OCI-LY7 (cell line): ENCODE measurements at regions not wholly inside any gene's neighbourhood (a gene's known extent, or its start where the extent isn't known, plus 50 kb on each side); places are given as distances from the start of the nearest gene placed in this dataset.

ENCODE experiments used
- BruUV-seq: library from RNA; stranded (reverse); fragments of 400-500 nt; replicated peaks from 2 replicates; lab custom pipeline; 2021; lab: Mats Ljungman, UMichigan
- CTCF ChIA-PET: fragments of 300-600 bp; sonication (Branson Sonifier 250); formaldehyde crosslinking; loops from one replicate; lab custom pipeline; 2022; ENCODE audit warnings: antibody characterized with exemption; ENCODE audit not compliant: unreplicated experiment; lab: Charles Lee
- POLR2A ChIA-PET: fragments of 300-600 bp; sonication (Branson Sonifier 250); formaldehyde crosslinking; loops from one replicate; lab custom pipeline; 2022; ENCODE audit warnings: antibody characterized with exemption; lab: Charles Lee
- DNase-seq: peaks from one replicate; pipeline ENCODE4 v3.0.0-alpha.2; 2015; ENCODE audit warnings: low spot score
- H2AFZ ChIP-seq: fragments of 200-600 bp; sonication (generic), shearing (Covaris generic); 2 replicates; pipeline ENCODE4 v1.6.1; 2014; ENCODE audit warnings: mild to moderate bottlenecking, antibody characterized with exemption, low read length, moderate library complexity
- H3K27ac ChIP-seq: fragments of 200-600 bp; sonication (generic); 2 replicates; pipeline ENCODE4 v1.5.1; 2014; ENCODE audit warnings: mixed run types, low read depth, mild to moderate bottlenecking, moderate library complexity, low read length, inconsistent platforms; ENCODE audit not compliant: poor library complexity, severe bottlenecking
- H3K36me3 ChIP-seq: fragments of 200-600 bp; sonication (generic); 2 replicates; pipeline ENCODE4 v1.6.1; 2014; ENCODE audit warnings: mild to moderate bottlenecking, antibody characterized with exemption, low read length, moderate library complexity, mixed read lengths; ENCODE audit not compliant: insufficient read depth
- H3K4me1 ChIP-seq: fragments of 200-600 bp; sonication (generic); 2 replicates; pipeline ENCODE4 v1.5.1; 2014; ENCODE audit warnings: mild to moderate bottlenecking, low read length; ENCODE audit not compliant: insufficient read depth, poor library complexity, severe bottlenecking
- H3K4me2 ChIP-seq: fragments of 200-600 bp; sonication (generic); 2 replicates; pipeline ENCODE4 v1.6.1; 2014; ENCODE audit warnings: mild to moderate bottlenecking, low read length
- H3K4me3 ChIP-seq: fragments of 200-600 bp; sonication (generic); 2 replicates; pipeline ENCODE4 v1.5.1; 2014; ENCODE audit warnings: mild to moderate bottlenecking, low read depth, low read length; ENCODE audit not compliant: poor library complexity, severe bottlenecking
- H3K79me2 ChIP-seq: fragments of 200-600 bp; sonication (generic); 2 replicates; pipeline ENCODE4 v1.6.1; 2016; ENCODE audit warnings: low read depth, mild to moderate bottlenecking, low read length, moderate library complexity, mixed read lengths; ENCODE audit not compliant: insufficient read depth
- H3K9me2 ChIP-seq: fragments of 200-600 bp; sonication (generic); 2 replicates; pipeline ENCODE4 v1.6.1; 2016; ENCODE audit warnings: mild to moderate bottlenecking, low read length, mixed read lengths; ENCODE audit not compliant: insufficient read depth
- H3K9me3 ChIP-seq: fragments of 200-600 bp; sonication (generic); 2 replicates; pipeline ENCODE4 v1.6.1; 2014; ENCODE audit warnings: mild to moderate bottlenecking, mixed run types, low read length, mixed read lengths
- H4K20me1 ChIP-seq: fragments of 200-600 bp; sonication (generic); 2 replicates; pipeline ENCODE4 v1.6.1; 2014; ENCODE audit warnings: mild to moderate bottlenecking, antibody characterized with exemption, low read length, moderate library complexity, mixed read lengths; ENCODE audit not compliant: insufficient read depth
- EZH2phosphoT487 ChIP-seq: fragments of 200-600 bp; sonication (generic); IDR thresholded peaks from 2 replicates; pipeline ENCODE4 v1.6.1; 2018; ENCODE audit warnings: low read depth, borderline replicate concordance, mild to moderate bottlenecking, mixed run types, antibody characterized with exemption, low read length, moderate library complexity, mixed read lengths
- intact Hi-C: fragments of 100-400 bp; cut with micrococcal nuclease; formaldehyde crosslinking; loops from one replicate; pipeline ENCODE4 v1.10.0; 2022; ENCODE audit not compliant: unreplicated experiment
- TF ChIP-seq, protein P1 (sequence below): fragments of 200-600 bp; sonication (generic); conservative IDR thresholded peaks from 2 replicates; pipeline ENCODE4 v1.5.1; 2014; ENCODE audit warnings: mild to moderate bottlenecking, antibody characterized with exemption, low read length, moderate library complexity, mixed read lengths

DNA sequence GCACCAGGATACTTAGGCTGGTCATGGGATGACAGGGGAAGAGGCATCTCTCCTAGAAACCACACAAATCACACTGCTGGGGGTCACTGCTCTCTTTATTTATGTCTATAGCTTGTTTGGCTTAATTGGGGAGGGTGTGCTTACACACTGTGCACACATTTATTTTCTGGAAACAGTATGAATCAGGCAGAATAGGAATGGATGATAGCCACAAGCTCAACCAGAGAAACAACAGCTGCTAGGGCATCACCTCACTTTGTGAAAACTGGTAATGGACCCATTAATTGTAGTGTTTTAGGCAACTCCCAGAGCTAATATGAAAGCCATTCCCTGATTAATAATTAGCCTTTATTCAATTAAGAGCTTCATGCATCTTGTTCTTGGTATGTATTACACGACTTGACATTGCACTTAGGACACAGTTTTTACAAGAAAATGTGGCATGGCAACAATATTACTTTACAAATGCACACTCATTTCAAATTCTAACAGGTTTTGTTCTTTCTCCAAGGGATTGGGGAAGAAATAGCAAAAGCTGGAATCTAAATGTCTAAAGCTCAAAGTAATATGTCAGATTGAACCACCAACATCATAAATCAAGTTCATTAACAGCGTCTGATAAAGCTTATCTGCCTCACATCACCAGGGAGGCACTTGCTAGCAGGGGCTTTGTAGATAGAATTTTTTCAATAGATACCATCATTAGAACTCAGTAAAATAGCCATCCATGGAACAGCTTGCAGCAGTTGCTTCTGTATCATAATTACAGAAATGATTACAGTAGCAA, 361.9 kb upstream of the FSHR start:
- no TSS peak for BruUV-seq
- no peak for TF ChIP-seq EZH2phosphoT487
- TF ChIP-seq, protein P1, sequence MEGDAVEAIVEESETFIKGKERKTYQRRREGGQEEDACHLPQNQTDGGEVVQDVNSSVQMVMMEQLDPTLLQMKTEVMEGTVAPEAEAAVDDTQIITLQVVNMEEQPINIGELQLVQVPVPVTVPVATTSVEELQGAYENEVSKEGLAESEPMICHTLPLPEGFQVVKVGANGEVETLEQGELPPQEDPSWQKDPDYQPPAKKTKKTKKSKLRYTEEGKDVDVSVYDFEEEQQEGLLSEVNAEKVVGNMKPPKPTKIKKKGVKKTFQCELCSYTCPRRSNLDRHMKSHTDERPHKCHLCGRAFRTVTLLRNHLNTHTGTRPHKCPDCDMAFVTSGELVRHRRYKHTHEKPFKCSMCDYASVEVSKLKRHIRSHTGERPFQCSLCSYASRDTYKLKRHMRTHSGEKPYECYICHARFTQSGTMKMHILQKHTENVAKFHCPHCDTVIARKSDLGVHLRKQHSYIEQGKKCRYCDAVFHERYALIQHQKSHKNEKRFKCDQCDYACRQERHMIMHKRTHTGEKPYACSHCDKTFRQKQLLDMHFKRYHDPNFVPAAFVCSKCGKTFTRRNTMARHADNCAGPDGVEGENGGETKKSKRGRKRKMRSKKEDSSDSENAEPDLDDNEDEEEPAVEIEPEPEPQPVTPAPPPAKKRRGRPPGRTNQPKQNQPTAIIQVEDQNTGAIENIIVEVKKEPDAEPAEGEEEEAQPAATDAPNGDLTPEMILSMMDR, result no peak
- Histone ChIP-seq H3K4me3 (no peak overlapping the region), H3K79me2 (no peaks in the 10 kb centered on the region), H3K27ac (no peak overlapping the region), H4K20me1 (no peaks in the 10 kb centered on the region), H3K36me3 (no peaks in the 10 kb centered on the region), H2AFZ (no peak overlapping the region), H3K9me2 (no peaks in the 10 kb centered on the region), H3K4me1 (no peaks in the 10 kb centered on the region), H3K4me2 (no peak overlapping the region), H3K9me3 (no peaks in the 10 kb centered on the region)
- intact Hi-C loops, result no loop called here
- ChIA-PET CTCF (interaction anchor here (0.9 kb wide), 1 partner anchor 52 kb away, joined by 3 read pairs; no protein-coding TSS in a partner anchor), POLR2A (interaction anchor here (0.5 to 0.7 kb wide), 2 partner anchors 527 to 946 kb away, joined by 3 to 5 read pairs; no protein-coding TSS in a partner anchor)
- DNase-seq, result no peak

DNA sequence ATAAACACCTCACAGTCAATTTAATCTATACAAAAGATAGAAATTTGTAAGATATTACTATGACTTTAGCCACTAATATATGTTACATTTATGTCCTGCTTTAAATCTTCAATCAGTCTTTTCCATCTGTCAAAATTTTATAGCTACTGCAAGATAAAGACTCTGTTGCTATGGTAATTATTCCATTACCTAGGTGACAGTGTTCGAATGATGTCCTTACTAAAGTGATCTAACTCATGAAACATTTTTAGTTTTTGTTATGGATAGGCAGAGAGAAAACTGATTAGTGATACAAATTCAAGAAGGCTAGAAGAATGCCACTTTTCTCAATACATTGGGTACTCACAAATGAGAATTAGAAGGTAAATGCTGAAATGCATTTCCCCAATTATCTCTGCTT, 359.9 kb upstream of the FSHR start:
- Histone ChIP-seq H3K79me2 (no peaks in the 10 kb centered on the region), H2AFZ (no peak overlapping the region), H3K9me2 (no peaks in the 10 kb centered on the region), H3K4me1 (no peaks in the 10 kb centered on the region), H3K36me3 (no peaks in the 10 kb centered on the region), H3K4me3 (no peak overlapping the region), H3K4me2 (no peak overlapping the region), H3K9me3 (no peaks in the 10 kb centered on the region), H3K27ac (no peak overlapping the region), H4K20me1 (no peaks in the 10 kb centered on the region)
- no TSS peak for BruUV-seq
- ChIA-PET CTCF (no interaction called here), POLR2A (interaction anchor here (0.9 kb wide), 1 partner anchor 8 kb away, joined by 3 read pairs; no protein-coding TSS in a partner anchor)
- no peak for DNase-seq
- no peak for TF ChIP-seq EZH2phosphoT487
- TF ChIP-seq, protein P1, result no peak
- intact Hi-C loops, result no loop called here

DNA sequence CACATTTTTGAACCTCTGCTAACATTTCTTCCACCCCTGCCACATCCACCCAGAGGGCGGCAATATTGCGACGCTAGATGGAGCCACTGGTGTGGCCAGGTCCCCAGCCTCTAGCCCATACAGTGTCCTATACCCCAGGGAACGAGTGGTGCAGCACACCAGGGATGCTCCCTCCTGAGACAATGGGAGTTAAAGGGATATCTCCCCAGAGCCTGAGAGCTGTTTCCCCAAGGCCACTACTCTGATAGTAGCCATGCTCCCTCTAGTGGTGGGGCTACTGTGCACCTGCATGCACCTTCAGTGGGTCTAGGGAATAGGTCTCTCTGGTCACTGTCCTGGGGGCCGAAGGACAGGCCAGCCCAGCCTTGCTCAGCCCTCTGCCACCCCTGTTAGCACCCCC, 336.4 kb upstream of the FSHR start:
- Histone ChIP-seq H3K9me3 (no peaks in the 10 kb centered on the region), H4K20me1 (no peaks in the 10 kb centered on the region), H2AFZ (no peak overlapping the region), H3K79me2 (no peaks in the 10 kb centered on the region), H3K4me2 (no peak overlapping the region), H3K36me3 (no peaks in the 10 kb centered on the region), H3K9me2 (no peaks in the 10 kb centered on the region), H3K4me3 (no peak overlapping the region), H3K4me1 (no peaks in the 10 kb centered on the region), H3K27ac (no peak overlapping the region)
- BruUV-seq, result no TSS peak
- TF ChIP-seq, protein P1, result peak; percentile 70
- no peak for TF ChIP-seq EZH2phosphoT487
- peak; percentile 29 for DNase-seq
- POLR2A ChIA-PET, result no interaction called here
- CTCF ChIA-PET, result no interaction called here
- intact Hi-C loops, result loop anchor here (5.0 kb wide), 1 partner anchor 543 kb away; no protein-coding TSS in a partner anchor
